Occipital lobe (tissue), 1 donor: ENCODE measurements at regions not wholly inside any gene's neighbourhood (a gene's known extent, or its start where the extent isn't known, plus 50 kb on each side); places are given as distances from the start of the nearest gene placed in this dataset.
"Not testable (repeated sequence)": the region's sequence is repeated elsewhere in the genome, so short reads cannot be mapped to it uniquely, and the experiment has no call there.

Experiments
- DNase-seq: peaks from one replicate; lab custom pipeline; 2025; lab: John Stamatoyannopoulos, UW

DNA sequence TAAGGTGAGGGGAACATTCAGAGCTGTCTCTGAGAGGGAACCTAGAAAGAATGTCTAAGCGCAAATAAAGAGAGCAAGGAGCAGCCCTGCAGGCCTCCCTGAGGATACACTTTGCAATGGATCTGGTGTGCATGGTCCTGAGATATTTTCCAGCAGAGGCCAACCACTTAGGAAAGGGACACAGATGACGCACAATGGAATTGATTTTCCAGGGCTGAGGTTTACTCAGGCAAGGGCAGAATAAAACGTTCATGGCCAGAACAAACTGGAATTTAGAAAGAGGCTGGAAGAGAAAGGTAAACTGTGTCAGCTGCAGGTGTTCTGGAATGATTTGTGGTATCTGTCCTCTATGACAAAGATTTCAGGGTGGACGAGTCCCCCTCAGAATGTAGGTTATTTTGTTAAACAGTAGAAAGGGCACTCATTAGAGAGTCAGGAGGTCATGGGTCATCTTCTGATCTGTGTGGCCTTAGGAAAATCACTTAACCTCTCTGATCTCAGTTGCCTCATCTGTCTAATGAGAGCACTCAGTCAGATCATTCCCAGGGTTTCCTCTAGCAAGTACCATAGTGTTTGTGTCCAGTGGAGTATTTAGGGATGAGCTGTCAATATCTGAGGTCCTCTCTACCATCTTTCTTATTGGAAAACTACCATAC lies 61.8 kb upstream of the PGBD5 start:
- no peak for DNase-seq

DNA sequence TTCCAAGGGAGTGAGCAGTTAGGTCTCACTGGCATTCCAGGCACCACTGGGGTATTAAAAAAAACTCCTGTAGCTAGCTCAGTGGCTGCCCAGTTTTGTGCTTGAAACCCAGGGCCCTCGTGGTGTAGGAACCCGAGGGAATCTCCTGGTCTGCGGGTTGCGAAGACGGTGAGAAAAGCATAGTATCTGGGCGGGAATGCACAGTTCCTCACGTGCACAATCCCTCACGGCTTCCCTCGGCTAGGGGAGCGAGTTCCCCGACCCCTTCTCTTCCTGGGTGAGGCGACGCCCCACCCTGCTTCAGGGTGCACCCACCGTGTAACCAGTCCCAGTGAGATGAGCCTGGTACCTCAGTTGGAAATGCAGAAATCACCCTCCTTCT lies 50.5 kb upstream of the PGBD5 start:
- DNase-seq, result no peak

DNA sequence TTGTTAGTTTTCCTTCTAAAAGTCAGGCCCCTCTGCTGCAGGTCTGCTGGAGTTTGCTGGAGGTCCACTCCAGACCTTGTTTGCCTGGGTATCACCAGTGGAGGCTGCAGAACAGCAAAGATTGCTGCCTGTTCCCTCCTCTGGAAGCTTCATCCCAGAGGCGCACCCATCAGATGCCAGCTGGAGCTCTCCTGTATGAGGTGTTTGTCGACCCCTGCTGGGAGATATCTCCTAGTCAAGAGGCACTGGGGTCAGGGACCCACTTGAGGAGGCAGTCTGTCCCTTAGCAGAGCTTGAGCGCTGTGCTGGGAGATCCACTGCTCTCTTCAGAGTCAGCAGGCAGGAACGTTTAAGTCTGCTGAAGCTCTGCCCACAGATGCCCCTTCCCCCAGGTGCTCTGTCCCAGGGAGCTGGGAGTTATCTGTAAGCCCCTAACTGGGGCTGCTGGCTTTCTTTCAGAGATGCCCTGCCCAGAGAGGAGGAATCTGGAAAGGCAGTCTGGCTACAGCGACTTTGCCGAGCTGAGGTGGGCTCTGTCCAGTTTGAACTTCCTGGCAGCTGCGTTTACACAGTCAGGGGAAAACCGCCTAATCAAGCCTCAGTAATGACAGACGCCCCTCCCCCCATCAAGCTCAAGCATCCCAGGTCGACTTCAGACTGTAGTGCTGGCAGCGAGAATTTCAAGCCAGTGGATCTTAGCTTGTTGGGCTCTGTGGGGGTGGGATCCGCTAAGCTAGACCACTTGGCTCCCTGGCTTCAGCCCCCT lies 49.9 kb upstream of the PGBD5 start:
- not testable (repeated sequence) for DNase-seq
